Activated T-cell treated with anti-CD3 and anti-CD28 coated beads, Interleukin-2, amount 50 U/mL, for 72 hours (primary cell): ENCODE measurements at regions not wholly inside any gene's neighbourhood (a gene's known extent, or its start where the extent isn't known, plus 50 kb on each side); places are given as distances from the start of the nearest gene placed in this dataset.
"Not testable (repeated sequence)": the region's sequence is repeated elsewhere in the genome, so short reads cannot be mapped to it uniquely, and the experiment has no call there.

Experiments
- ATAC-seq, 2 donors: fragments of 150-1000 bp; cut with Tn5 transposase; replicated peaks in 1 of 2; 2 replicates each; pipeline ENCODE4 v1.10.0; 2021; ENCODE audit warnings: moderate library complexity in 2 of 2, mild to moderate bottlenecking in 1 of 2
- DNase-seq, 2 donors: peaks; one replicate each; pipeline ENCODE4 v3.0.0; 2021 to 2022; ENCODE audit warnings: mixed read lengths in 1 of 2
- H3K27ac Mint-ChIP-seq: one replicate; pipeline ENCODE4 v1.8.0; 2022; ENCODE audit warnings: mild to moderate bottlenecking, moderate library complexity, mixed read lengths
- H3K27me3 Mint-ChIP-seq: one replicate; pipeline ENCODE4 v1.8.0; 2022; ENCODE audit warnings: low read depth, mixed read lengths
- H3K36me3 Mint-ChIP-seq, 2 donors: one replicate each; pipeline ENCODE4 v1.8.0; 2022; ENCODE audit warnings: mixed read lengths in 2 of 2, mild to moderate bottlenecking in 1 of 2; ENCODE audit not compliant: insufficient read depth in 2 of 2
- H3K4me1 Mint-ChIP-seq: one replicate; pipeline ENCODE4 v1.8.0; 2022; ENCODE audit warnings: low read depth, mixed read lengths
- H3K4me3 Mint-ChIP-seq, 2 donors: one replicate each; pipeline ENCODE4 v1.8.0; 2022; ENCODE audit warnings: mild to moderate bottlenecking in 2 of 2, mixed read lengths in 2 of 2, moderate library complexity in 2 of 2
- H3K9me3 Mint-ChIP-seq, 2 donors: one replicate each; pipeline ENCODE4 v1.8.0; 2022; ENCODE audit warnings: mixed read lengths in 2 of 2

DNA sequence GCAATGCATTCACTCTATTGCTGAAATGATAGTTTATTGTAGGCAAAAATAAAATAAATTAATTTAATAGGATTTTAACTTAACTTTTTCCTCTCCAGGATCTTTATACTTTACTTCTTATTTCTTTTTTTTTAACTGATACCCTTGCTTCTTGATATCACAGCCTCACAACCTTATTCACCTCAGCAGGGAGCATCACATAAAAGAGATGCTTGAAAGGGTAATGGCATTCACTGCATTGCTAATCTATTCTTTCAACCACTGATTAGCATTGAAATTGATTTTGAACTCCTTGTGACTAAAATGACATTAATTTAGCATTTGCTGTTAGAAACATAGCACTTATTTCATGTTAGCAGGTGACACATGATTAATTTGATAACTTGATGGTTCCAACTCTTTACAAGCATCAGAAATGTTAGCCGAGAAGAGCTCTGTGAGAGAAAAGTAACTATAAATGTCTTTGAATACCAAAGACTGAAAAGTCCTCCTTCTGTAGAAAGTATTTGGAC, 689.5 kb upstream of the MGAT4C start:
- H3K27me3 Mint-ChIP-seq: no peaks in the 10 kb centered on the region
- H3K4me1 Mint-ChIP-seq: no peaks in the 10 kb centered on the region
- H3K27ac Mint-ChIP-seq: no peak overlapping the region
- H3K4me3 Mint-ChIP-seq: no peak overlapping the region
- H3K36me3 Mint-ChIP-seq: peaks cover 0 to 1% of the 10 kb centered on the region in 2 donors
- DNase-seq: no peak
- peaks cover 7 to 11% of the 10 kb centered on the region in 2 donors for H3K9me3 Mint-ChIP-seq
- no peak for ATAC-seq

DNA sequence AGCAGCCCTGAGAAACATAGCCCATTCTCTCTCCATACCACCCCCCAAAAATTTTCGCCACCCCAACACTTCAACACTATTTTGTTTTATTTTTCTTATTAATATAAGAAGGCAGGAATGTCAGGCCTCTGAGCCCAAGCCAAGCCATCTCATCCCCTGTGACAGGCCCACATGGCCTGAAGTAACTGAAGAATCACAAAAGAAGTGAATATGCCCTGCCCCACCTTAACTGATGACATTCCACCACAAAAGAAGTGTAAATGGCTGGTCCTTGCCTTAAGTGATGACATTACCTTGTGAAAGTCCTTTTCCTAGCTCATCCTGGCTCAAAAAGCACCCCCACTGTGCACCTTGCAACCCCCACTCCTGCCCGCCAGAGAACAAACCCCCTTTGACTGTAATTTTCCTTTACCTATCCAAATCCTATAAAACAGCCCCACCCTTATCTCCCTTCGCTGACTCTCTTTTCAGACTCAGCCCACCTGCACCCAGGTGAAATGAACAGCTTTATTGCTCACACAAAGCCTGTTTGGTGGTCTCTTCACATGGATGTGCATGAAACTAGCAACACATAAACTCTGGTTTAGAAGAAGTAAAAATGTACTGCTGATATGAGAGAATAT, 688.1 kb upstream of the MGAT4C start:
- not testable (repeated sequence) for H3K36me3 Mint-ChIP-seq, DNase-seq, H3K27me3 Mint-ChIP-seq, H3K4me3 Mint-ChIP-seq, H3K4me1 Mint-ChIP-seq, ATAC-seq, H3K27ac Mint-ChIP-seq
- peaks cover 12 to 15% of the 10 kb centered on the region in 2 donors for H3K9me3 Mint-ChIP-seq

DNA sequence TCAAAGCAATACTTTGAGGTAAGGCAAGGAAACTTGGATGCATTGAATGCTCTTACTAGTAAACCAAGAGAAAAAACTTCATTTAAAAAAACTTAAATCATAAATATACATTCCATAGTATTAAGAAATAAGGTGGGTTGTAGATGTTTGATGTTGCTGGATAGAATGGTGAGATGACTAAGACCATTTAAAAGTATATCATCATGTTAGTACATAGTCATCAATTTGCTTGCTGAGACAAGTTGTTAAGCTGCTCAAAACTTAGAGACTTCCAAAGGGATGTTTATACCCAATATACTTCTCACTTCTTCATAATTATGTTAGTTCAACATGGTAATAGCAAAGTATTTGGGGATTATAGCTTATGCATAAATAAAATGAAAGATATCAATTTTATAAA, 675.5 kb upstream of the MGAT4C start:
- DNase-seq (no peak), ATAC-seq (no peak)
- no peak overlapping the region for H3K27ac Mint-ChIP-seq
- peaks cover 3% of the 10 kb centered on the region in 2 donors for H3K9me3 Mint-ChIP-seq
- no peaks in the 10 kb centered on the region for H3K36me3 Mint-ChIP-seq
- no peaks in the 10 kb centered on the region for H3K27me3 Mint-ChIP-seq
- no peak overlapping the region for H3K4me3 Mint-ChIP-seq
- H3K4me1 Mint-ChIP-seq: no peaks in the 10 kb centered on the region

DNA sequence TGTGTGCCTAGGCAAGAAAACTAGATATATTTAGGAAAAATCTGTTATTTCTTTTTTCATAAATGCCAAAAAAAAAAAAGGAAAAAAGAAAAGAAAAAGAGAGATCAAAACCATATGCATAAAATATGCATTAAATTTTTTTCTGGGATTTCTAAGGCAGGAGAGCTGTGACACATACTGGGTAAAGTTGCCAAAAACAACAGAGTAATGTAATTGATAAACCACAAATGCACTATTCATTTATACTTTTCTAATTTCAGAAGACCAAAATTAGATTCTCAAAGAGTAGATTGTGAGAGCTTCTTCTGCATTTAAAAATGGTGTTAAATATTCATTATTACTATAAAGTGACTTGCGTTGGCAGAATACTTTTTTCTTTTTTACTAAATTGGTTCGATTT, 673.8 kb upstream of the MGAT4C start:
- H3K9me3 Mint-ChIP-seq: peaks cover 2 to 6% of the 10 kb centered on the region in 2 donors
- DNase-seq (no peak), ATAC-seq (no peak)
- H3K4me1 Mint-ChIP-seq: no peaks in the 10 kb centered on the region
- H3K4me3 Mint-ChIP-seq: no peak overlapping the region
- H3K36me3 Mint-ChIP-seq: no peaks in the 10 kb centered on the region
- H3K27ac Mint-ChIP-seq: no peak overlapping the region
- no peaks in the 10 kb centered on the region for H3K27me3 Mint-ChIP-seq

DNA sequence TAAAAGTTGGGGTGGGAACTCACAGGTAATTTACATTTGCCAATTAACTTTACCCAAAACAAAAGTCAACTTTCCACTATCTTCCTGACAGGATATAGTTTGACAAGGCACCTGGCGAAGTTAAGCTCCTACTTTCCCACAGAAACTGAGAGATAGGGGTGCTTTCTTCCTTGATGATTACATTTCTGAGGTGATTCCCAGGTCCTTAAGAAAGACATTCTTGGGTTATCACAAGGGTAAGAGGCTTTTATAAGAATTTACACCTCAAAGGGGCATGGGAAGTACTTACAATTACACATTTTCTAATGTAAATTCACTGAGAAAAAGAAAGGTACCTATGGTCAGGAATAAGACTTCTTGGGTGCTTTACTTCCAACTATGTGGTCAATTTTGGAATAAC, 660.9 kb upstream of the MGAT4C start:
- H3K36me3 Mint-ChIP-seq: peaks cover 0 to 2% of the 10 kb centered on the region in 2 donors
- DNase-seq (no peak), ATAC-seq (no peak)
- no peaks in the 10 kb centered on the region for H3K27me3 Mint-ChIP-seq
- no peaks in the 10 kb centered on the region for H3K4me1 Mint-ChIP-seq
- H3K27ac Mint-ChIP-seq: no peak overlapping the region
- peaks cover 9 to 10% of the 10 kb centered on the region in 2 donors for H3K9me3 Mint-ChIP-seq
- no peak overlapping the region for H3K4me3 Mint-ChIP-seq

DNA sequence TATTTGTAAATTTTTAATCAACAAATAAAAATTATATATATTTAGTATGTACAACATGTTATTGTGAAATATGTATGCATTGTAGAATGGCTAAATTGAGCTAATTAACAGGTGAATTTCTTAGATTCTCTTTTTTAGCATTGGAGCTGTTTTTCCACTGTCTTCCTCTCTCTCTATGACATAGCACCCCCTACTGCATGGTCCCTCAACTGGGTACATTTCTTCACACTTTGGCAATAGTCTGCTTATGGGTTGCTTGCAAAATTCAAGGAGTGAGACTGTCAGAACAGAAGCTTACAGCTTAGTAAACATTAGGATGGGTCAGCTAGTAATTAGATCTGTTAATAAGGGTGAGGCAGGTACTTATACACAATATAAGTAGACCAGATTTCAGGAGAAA, 658.5 kb upstream of the MGAT4C start:
- DNase-seq (no peak), ATAC-seq (no peak)
- H3K27me3 Mint-ChIP-seq: no peaks in the 10 kb centered on the region
- no peaks in the 10 kb centered on the region for H3K4me1 Mint-ChIP-seq
- no peak overlapping the region for H3K27ac Mint-ChIP-seq
- peaks cover 0 to 2% of the 10 kb centered on the region in 2 donors for H3K36me3 Mint-ChIP-seq
- no peak overlapping the region for H3K4me3 Mint-ChIP-seq
- peaks cover 7 to 12% of the 10 kb centered on the region in 2 donors for H3K9me3 Mint-ChIP-seq

DNA sequence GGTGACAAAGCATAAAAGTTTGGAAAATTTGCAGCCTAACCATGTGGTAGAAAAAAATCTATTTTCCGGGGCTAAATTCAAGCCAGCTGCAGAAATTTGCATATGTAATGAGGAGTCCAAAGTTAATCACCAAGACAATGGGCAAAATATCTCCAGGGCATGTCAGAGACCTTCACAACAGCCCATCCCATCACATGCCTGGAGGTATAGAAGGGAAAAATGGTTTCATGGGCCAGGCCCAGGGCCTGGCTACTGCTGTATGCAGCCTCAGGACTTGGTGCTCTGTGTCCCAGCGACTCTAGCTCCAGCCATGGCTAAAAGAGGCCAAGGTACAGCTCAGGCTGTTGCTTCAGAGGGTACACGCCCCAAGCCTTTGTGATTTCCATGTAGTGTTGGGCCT, 655.8 kb upstream of the MGAT4C start:
- Mint-ChIP-seq H3K4me3 (no peak overlapping the region), H3K27me3 (no peaks in the 10 kb centered on the region), H3K36me3 (no peaks in the 10 kb centered on the region), H3K4me1 (no peaks in the 10 kb centered on the region), H3K9me3 (peaks cover 0 to 4% of the 10 kb centered on the region in 2 donors), H3K27ac (no peak overlapping the region)
- DNase-seq: no peak
- ATAC-seq: no peak

DNA sequence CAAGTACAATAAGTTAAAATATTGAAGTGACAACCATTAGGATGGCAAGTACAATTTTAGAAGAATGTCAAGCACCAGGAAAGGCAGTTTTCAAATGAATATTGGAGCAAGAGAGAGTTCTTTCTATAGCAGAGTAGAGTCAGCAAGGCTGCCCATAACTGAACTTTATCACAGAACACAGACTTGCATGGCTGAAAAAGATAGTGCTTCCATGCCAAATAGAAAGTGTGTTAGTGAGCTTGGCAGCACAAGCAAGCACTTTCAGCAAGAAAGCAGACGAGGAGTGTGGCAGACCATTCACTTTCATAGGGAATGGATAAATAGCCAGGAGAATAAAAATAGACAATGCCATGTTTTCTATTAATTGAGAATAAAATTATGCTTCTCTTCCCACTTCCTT, 647.0 kb upstream of the MGAT4C start:
- no peak overlapping the region for H3K4me3 Mint-ChIP-seq
- no peaks in the 10 kb centered on the region for H3K4me1 Mint-ChIP-seq
- H3K27me3 Mint-ChIP-seq: no peaks in the 10 kb centered on the region
- ATAC-seq (no peak), DNase-seq (no peak)
- H3K9me3 Mint-ChIP-seq: peaks cover 0 to 4% of the 10 kb centered on the region in 2 donors
- no peak overlapping the region for H3K27ac Mint-ChIP-seq
- H3K36me3 Mint-ChIP-seq: no peaks in the 10 kb centered on the region

DNA sequence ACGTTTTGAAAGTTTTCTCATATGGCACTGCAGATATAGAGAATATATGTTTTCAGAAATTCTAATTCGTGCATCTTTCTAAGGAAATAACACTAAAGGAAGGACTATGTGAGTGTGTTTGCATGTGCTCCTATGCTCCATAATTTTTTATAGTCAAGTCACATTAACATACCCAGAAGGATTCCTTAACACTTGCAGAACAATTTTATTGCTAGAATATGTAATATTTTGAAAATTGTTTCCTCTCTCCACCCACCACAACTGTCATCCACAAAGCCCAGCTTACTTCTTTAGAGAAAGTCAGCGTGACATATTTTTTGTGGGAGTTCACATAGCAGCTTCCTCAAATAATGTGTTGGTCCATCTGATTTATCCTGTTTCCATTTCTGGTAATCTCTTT, 604.6 kb upstream of the MGAT4C start:
- ATAC-seq (no peak), DNase-seq (no peak)
- Mint-ChIP-seq H3K36me3 (no peaks in the 10 kb centered on the region), H3K4me1 (no peaks in the 10 kb centered on the region), H3K27me3 (no peaks in the 10 kb centered on the region), H3K27ac (no peak overlapping the region), H3K9me3 (peaks cover 0 to 5% of the 10 kb centered on the region in 2 donors), H3K4me3 (no peak overlapping the region)

DNA sequence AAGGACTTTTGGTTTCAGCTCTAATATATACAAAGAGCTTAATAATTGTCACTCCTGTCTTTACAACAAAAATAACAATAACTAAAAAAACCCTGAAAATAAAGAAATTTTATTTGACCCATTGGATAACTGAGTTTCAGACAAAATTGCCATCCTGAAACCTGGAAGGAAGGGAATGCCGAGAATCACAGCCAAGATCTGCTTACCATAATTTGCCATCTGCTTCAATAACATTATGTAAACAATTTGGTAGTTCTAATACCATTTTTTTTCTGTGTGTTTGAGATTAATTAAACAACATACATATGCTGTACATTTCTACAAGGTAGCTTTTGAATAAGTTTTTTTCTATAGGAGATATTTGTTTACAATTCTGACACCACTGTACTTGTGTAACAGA, 596.3 kb upstream of the MGAT4C start:
- Mint-ChIP-seq H3K27me3 (no peaks in the 10 kb centered on the region), H3K36me3 (no peaks in the 10 kb centered on the region), H3K4me1 (no peaks in the 10 kb centered on the region), H3K27ac (no peak overlapping the region), H3K9me3 (peaks cover 1 to 2% of the 10 kb centered on the region in 2 donors), H3K4me3 (no peak overlapping the region)
- DNase-seq (no peak), ATAC-seq (no peak)

DNA sequence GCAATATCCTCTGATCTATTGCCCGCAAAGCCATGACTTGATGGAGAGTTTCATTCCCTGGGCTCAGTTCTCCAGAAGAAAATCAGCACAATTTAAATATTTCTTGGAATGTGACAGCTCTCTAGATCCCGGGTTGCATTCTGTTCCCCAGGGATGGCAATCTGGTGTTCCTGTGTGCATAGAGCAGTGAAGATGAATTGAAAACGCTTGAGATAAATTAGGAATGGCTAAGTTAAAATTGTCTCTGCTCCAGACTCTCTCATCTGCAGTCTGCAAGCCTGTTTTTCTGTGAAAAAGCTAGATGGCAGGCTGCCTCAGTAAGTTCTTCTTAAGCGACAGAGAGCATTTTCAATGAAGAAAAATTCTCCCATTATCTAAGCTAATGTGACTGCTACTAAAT, 582.5 kb upstream of the MGAT4C start:
- H3K36me3 Mint-ChIP-seq: no peaks in the 10 kb centered on the region
- DNase-seq (no peak), ATAC-seq (no peak)
- peaks cover 0 to 5% of the 10 kb centered on the region in 2 donors for H3K9me3 Mint-ChIP-seq
- H3K4me1 Mint-ChIP-seq: no peaks in the 10 kb centered on the region
- H3K27me3 Mint-ChIP-seq: no peaks in the 10 kb centered on the region
- no peak overlapping the region for H3K27ac Mint-ChIP-seq
- H3K4me3 Mint-ChIP-seq: no peak overlapping the region

DNA sequence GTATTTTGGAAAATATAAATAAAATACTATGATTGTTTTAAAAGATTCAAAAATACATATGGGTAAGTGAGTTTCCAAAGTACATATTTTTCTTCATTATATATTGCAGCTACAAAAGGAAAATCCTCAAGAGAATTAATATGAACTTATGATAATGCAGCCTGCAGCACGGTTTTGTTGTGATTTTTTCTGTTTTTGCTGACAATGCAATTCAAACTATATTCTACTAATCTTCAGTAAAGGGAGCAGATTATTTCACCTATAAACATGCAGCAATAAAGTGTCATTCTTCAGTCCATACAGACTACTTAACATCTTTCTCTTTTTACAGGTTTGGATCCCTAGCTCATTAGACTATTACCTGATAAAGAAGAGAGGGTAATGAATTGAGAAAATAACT, 582.1 kb upstream of the MGAT4C start:
- Mint-ChIP-seq H3K27me3 (no peaks in the 10 kb centered on the region), H3K4me3 (no peak overlapping the region), H3K27ac (no peak overlapping the region), H3K9me3 (peaks cover 0 to 5% of the 10 kb centered on the region in 2 donors), H3K4me1 (no peaks in the 10 kb centered on the region), H3K36me3 (no peaks in the 10 kb centered on the region)
- no peak for DNase-seq
- ATAC-seq: no peak

DNA sequence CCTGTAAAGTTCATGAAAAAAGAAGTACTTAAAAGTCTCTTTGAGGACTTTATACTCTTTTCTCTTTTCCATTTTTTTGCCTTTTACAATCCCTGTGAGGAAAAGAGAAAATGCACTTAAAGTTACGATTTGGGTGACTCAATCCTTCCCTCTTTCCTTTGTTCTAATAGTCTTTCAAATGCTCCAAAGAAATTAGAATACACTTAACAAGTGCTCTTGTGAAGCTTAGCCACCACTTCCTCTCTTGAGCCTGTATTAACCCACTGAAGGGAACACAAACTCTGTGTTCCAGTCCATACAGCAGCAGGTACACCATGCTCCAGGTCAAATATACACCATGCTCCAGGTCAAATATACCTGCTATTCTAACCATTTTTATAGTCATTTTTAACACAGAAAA, 581.1 kb upstream of the MGAT4C start:
- Mint-ChIP-seq H3K9me3 (peaks cover 0 to 5% of the 10 kb centered on the region in 2 donors), H3K27ac (no peak overlapping the region), H3K36me3 (no peaks in the 10 kb centered on the region), H3K27me3 (no peaks in the 10 kb centered on the region), H3K4me3 (no peak overlapping the region), H3K4me1 (no peaks in the 10 kb centered on the region)
- ATAC-seq (no peak), DNase-seq (no peak)

DNA sequence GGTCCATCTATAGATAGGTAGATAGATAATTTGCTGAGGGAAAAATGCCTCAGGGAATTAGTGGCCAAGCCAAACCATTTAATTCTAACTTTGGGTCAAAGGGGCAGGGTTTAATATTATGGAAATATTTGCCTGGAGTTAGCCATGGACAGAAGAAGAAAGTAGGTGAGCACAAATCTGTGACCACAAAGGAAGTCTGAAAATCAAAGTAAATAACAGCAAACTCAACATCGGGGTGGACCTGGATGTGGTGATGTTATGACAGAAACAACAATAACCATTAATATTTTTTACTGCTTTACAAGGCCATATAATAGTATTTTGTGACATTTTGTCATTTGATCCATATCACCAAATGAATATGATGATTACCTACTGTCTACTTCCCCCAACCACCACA, 578.0 kb upstream of the MGAT4C start:
- Mint-ChIP-seq H3K4me3 (no peak overlapping the region), H3K27me3 (no peaks in the 10 kb centered on the region), H3K27ac (no peak overlapping the region), H3K4me1 (no peaks in the 10 kb centered on the region), H3K36me3 (no peaks in the 10 kb centered on the region), H3K9me3 (peaks cover 3 to 4% of the 10 kb centered on the region in 2 donors)
- ATAC-seq: no peak
- no peak for DNase-seq
